ENCODE measurements at regions not wholly inside any gene's neighbourhood (a gene's known extent, or its start where the extent isn't known, plus 50 kb on each side); places are given as distances from the start of the nearest gene placed in this dataset.

DNA sequence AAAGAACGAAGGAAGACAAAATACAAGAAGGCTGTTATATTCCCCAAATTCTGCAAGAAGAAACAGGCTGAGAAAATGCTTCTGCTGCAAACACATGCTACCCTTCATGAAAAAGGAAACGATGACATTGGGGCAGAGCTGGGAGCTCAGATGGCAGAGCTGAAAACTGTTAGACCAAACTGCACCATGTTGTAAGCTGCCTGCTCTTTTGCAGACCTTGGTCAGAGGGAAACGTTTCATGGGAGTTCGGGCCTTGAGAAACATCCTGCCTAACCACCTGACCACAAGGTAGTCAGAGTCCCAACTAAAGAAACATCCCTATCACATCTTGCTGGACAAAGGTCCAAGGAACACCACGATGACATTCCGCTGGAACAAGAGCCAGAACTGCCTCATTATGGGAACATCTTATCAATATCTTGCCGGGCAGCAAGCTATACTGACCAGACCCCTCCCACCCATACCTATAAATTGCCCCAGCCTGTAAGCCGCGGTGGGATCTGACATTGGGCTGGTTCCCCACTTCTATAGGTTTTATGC, 110.7 kb upstream of the CTSC start:
- POLR2A ChIA-PET = no interaction called here
- H3K4me3 ChIP-seq (ENCODE audit: low read depth, low read length) = no peak overlapping the region
- no peak for DNase-seq (ENCODE audit: low read depth, low spot score)
- CTCF ChIA-PET = no interaction called here
- TF ChIP-seq, protein P1, sequence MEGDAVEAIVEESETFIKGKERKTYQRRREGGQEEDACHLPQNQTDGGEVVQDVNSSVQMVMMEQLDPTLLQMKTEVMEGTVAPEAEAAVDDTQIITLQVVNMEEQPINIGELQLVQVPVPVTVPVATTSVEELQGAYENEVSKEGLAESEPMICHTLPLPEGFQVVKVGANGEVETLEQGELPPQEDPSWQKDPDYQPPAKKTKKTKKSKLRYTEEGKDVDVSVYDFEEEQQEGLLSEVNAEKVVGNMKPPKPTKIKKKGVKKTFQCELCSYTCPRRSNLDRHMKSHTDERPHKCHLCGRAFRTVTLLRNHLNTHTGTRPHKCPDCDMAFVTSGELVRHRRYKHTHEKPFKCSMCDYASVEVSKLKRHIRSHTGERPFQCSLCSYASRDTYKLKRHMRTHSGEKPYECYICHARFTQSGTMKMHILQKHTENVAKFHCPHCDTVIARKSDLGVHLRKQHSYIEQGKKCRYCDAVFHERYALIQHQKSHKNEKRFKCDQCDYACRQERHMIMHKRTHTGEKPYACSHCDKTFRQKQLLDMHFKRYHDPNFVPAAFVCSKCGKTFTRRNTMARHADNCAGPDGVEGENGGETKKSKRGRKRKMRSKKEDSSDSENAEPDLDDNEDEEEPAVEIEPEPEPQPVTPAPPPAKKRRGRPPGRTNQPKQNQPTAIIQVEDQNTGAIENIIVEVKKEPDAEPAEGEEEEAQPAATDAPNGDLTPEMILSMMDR (IDR thresholded peaks at IDR 0.05; ENCODE audit: insufficient read depth, low read length, missing control alignments) = no peak

DNA sequence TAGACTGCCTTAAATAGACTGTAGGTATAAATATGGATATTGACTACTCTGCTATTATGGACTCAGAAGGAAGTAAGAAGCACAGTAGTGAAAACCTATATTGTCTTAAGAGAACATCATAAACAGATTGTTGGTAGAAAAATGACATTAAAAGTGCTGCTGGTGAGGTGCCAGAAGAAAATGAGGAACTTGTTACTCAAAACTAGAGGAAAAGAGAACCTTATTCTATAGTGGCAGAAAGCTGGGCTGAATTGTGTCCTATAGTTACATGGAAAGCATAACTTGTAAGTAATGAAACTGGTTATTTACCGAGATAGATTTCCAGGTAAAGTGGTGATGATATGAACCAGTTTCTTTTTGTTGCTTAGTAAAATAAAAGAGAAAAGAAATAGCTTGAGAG, 109.7 kb upstream of the CTSC start:
- no peak overlapping the region for H3K4me3 ChIP-seq (ENCODE audit: low read depth, low read length)
- DNase-seq (ENCODE audit: low read depth, low spot score) = no peak
- ChIA-PET CTCF (no interaction called here), POLR2A (no interaction called here)
- TF ChIP-seq, protein P1 (IDR thresholded peaks at IDR 0.05; ENCODE audit: insufficient read depth, low read length, missing control alignments) = no peak

DNA sequence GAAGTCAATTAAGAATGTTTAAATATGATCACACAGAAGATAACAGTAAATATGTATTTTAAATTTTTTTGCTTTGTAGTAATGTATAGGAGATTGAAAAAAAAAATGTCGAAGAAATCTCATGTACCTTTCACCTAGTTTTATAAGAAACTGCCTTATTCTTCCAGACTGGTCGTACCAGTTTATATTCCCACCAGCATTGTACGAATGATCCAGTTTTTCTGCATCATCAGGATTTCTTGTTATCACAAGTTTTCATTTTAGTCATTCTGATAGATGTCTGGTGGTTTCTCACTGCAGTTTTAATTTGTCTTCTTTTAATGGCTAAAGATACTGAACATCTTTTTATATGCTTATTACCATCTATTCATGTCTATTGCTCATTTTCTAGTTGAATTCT, 101.8 kb upstream of the CTSC start:
- ChIA-PET CTCF (no interaction called here), POLR2A (no interaction called here)
- H3K4me3 ChIP-seq (ENCODE audit: low read depth, low read length) = no peak overlapping the region
- DNase-seq (ENCODE audit: low read depth, low spot score) = no peak
- TF ChIP-seq, protein P1 (IDR thresholded peaks at IDR 0.05; ENCODE audit: insufficient read depth, low read length, missing control alignments) = no peak

DNA sequence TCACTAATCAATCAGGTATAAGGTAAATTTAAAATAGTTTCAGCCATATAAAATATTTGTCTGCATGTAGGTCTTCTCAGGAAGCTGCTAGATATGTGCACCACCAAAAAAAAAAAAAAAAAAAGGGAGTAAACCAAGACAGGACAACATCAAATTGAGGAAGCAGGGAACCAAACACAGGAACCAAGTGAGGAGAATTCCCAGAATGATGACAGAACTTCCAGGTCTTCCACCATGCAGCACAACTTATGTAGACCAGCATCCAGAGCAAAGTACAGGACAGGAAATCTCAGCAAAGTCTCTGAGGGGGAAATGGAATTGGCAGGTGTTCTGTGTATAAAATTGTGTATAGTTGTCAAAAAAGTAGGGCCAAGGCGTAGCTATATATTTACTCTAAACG, 101.2 kb upstream of the CTSC start:
- TF ChIP-seq, protein P1 (IDR thresholded peaks at IDR 0.05; ENCODE audit: insufficient read depth, low read length, missing control alignments) = no peak
- ChIA-PET POLR2A (no interaction called here), CTCF (no interaction called here)
- DNase-seq (ENCODE audit: low read depth, low spot score) = no peak
- no peak overlapping the region for H3K4me3 ChIP-seq (ENCODE audit: low read depth, low read length)

DNA sequence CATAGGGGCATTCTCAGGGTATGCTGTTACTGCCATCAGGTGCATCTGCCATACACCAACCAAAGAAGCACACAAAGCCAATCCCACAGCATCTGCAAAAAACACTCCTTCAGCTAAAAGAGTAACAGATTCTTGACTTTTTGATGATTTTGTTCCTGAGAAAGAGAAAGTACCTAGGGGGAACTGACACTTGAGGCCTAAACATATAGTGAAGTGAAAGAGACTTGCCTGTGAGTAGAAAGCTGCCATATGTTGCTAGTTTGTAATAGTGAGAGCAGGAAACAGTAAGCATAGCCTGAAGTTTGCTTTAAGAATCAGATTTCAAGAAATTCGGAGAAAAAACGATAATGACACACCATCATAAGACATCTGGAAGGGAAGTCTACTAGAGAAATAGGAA, 97.9 kb upstream of the CTSC start:
- TF ChIP-seq, protein P1 (IDR thresholded peaks at IDR 0.05; ENCODE audit: insufficient read depth, low read length, missing control alignments) = no peak
- CTCF ChIA-PET = no interaction called here
- no peak for DNase-seq (ENCODE audit: low read depth, low spot score)
- H3K4me3 ChIP-seq (ENCODE audit: low read depth, low read length) = no peak overlapping the region
- POLR2A ChIA-PET = no interaction called here

DNA sequence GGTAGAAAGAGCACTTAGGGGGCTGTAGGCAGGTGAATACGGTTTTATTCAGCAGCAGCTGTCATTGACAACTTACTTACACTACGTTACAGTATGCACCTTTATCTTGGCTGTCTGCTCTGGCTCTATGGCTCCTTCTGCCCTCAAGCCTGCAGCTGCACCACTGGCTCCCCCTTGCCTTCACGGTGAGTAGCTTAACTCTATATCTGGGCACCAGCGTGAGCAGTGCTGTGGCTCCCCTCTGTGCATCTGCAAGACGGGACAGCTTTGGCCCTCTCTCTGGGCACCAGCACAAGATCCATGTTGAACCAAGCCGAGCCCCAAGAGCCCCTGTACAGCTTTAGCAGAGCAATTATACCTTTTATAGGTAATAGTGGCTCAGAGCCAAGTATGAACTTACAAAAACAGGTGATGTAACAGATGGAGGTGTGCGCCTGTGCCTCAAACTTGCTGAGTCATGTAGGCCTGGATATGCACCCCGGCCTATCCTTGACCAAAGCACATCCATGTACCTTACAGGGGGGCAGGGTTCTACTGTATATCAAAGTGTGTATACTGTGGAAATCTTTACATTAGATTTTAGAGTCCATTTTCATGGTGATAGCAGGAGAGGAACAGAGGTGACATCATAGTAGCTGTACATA, 96.9 kb upstream of the CTSC start:
- POLR2A ChIA-PET = no interaction called here
- no peak overlapping the region for H3K4me3 ChIP-seq (ENCODE audit: low read depth, low read length)
- CTCF ChIA-PET = no interaction called here
- TF ChIP-seq, protein P1 (IDR thresholded peaks at IDR 0.05; ENCODE audit: insufficient read depth, low read length, missing control alignments) = no peak
- no peak for DNase-seq (ENCODE audit: low read depth, low spot score)

All from AG04449 (cell line).